ENCODE measurements at regions not wholly inside any gene's neighbourhood (a gene's known extent, or its start where the extent isn't known, plus 50 kb on each side); places are given as distances from the start of the nearest gene placed in this dataset.
"Not testable (repeated sequence)": the region's sequence is repeated elsewhere in the genome, so short reads cannot be mapped to it uniquely, and the experiment has no call there.

- CTCF ChIA-PET: no interaction called here
- Mint-ChIP-seq H3K27me3 (ENCODE audit: unreplicated experiment) (no peaks in the 10 kb centered on the region), H3K4me1 (ENCODE audit: low read depth, unreplicated experiment) (no peaks in the 10 kb centered on the region), H3K9me3 (ENCODE audit: low read depth, unreplicated experiment) (no peaks in the 10 kb centered on the region), H3K4me3 (ENCODE audit: low read depth, unreplicated experiment) (no peak overlapping the region), H3K27ac (ENCODE audit: unreplicated experiment) (no peak overlapping the region), H3K36me3 (ENCODE audit: insufficient read depth, unreplicated experiment) (no peaks in the 10 kb centered on the region)
- intact Hi-C loops (cut with micrococcal nuclease; ENCODE audit: unreplicated experiment): no loop called here
- DNase-seq: no peak
- TF ChIP-seq CTCF (IDR thresholded peaks at IDR 0.05; ENCODE audit: unreplicated experiment): no peak
- BruUV-seq (replicated peaks): no TSS peak
Observed at GRCh38 chr12:25357595-25357994, 106.9 kb upstream of the KRAS start.

DNA sequence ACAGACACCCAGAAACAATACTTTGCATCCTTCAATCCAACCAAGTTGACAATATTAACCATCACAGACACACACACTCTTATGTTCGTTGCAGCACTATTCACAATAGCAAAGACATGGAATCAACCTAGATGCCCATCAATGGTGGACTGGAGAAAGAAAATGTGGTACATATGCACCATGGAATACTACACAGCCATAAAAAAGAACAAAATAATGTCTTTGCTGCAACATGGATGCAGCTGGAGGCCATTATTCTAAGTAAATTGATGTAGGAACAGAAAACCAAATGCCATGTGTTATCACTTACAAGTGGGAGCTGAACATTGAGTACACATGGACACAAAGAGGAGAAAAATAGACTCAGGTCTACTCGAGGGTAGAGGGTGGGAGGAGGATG is 102.2 kb upstream of the KRAS start:
- H3K27me3 Mint-ChIP-seq (ENCODE audit: unreplicated experiment); H3K4me3 Mint-ChIP-seq (ENCODE audit: low read depth, unreplicated experiment); BruUV-seq (replicated peaks); CTCF ChIA-PET; intact Hi-C loops (cut with micrococcal nuclease; ENCODE audit: unreplicated experiment); H3K36me3 Mint-ChIP-seq (ENCODE audit: insufficient read depth, unreplicated experiment); DNase-seq; H3K27ac Mint-ChIP-seq (ENCODE audit: unreplicated experiment); H3K4me1 Mint-ChIP-seq (ENCODE audit: low read depth, unreplicated experiment); H3K9me3 Mint-ChIP-seq (ENCODE audit: low read depth, unreplicated experiment): not testable (repeated sequence)

DNA sequence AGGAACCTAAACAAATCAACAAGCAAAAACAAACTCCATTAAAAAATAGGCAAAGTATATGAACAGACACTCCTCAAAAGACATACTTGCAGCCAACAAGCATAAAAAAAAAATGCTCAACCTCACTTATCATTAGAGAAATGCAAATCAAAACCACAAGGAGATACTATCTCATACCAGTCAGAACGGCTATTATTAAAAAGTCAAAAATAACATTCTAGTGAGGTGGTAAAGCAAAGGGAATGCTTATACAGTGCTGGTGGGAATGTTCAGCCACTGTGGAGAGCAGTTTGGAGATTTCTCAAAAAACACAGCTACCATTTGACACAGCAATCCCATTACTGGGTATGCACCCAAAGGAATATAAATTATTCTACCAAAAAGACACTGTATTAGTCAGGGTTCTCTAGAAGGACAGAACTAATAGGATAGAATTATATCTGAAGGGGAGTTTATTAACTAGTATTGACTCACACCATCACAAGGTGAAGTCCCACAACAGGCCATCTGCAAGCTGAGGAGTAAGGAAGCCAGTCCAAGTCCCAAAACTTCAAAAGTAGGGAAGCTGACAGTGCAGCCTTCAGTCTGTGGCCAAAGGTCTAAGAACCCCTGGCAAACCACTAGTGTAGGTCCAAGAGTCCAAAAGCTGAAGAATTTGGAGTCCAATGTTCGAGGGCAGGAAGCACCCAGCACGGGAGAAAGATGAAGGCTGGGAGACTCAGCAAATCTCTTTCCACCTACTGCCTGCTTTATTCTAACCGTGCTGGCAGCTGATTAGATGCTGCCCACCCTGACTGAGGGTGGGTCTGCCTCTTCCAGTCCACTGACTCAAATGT is 101.6 kb upstream of the KRAS start:
- Mint-ChIP-seq H3K36me3 (ENCODE audit: insufficient read depth, unreplicated experiment) (no peaks in the 10 kb centered on the region), H3K9me3 (ENCODE audit: low read depth, unreplicated experiment) (no peaks in the 10 kb centered on the region), H3K27me3 (ENCODE audit: unreplicated experiment) (no peaks in the 10 kb centered on the region), H3K27ac (ENCODE audit: unreplicated experiment) (no peak overlapping the region), H3K4me1 (ENCODE audit: low read depth, unreplicated experiment) (no peaks in the 10 kb centered on the region), H3K4me3 (ENCODE audit: low read depth, unreplicated experiment) (no peak overlapping the region)
- no peak for TF ChIP-seq CTCF (IDR thresholded peaks at IDR 0.05; ENCODE audit: unreplicated experiment)
- intact Hi-C loops (cut with micrococcal nuclease; ENCODE audit: unreplicated experiment): no loop called here
- DNase-seq: no peak
- CTCF ChIA-PET: no interaction called here
- no TSS peak for BruUV-seq (replicated peaks)

DNA sequence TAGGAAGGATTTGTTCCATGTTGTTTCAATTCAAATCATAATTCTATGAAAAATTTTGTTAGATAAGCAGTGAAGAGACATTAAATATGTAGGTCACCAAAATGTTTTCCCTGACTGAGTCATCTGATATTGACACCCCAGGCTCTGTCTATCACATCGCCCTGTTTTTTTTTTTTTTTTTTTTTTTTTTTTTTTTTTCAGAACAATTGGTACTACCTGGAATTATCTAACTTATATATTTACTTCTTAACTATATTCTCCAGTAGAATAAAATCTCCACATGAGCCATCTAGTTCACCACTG is 97.8 kb upstream of the KRAS start:
- no peak overlapping the region for H3K4me3 Mint-ChIP-seq (ENCODE audit: low read depth, unreplicated experiment)
- CTCF ChIA-PET: no interaction called here
- no peak for TF ChIP-seq CTCF (IDR thresholded peaks at IDR 0.05; ENCODE audit: unreplicated experiment)
- H3K9me3 Mint-ChIP-seq (ENCODE audit: low read depth, unreplicated experiment): no peaks in the 10 kb centered on the region
- intact Hi-C loops (cut with micrococcal nuclease; ENCODE audit: unreplicated experiment): no loop called here
- no peaks in the 10 kb centered on the region for H3K4me1 Mint-ChIP-seq (ENCODE audit: low read depth, unreplicated experiment)
- H3K36me3 Mint-ChIP-seq (ENCODE audit: insufficient read depth, unreplicated experiment): no peaks in the 10 kb centered on the region
- no peaks in the 10 kb centered on the region for H3K27me3 Mint-ChIP-seq (ENCODE audit: unreplicated experiment)
- BruUV-seq (replicated peaks): no TSS peak
- no peak overlapping the region for H3K27ac Mint-ChIP-seq (ENCODE audit: unreplicated experiment)
- DNase-seq: no peak

DNA sequence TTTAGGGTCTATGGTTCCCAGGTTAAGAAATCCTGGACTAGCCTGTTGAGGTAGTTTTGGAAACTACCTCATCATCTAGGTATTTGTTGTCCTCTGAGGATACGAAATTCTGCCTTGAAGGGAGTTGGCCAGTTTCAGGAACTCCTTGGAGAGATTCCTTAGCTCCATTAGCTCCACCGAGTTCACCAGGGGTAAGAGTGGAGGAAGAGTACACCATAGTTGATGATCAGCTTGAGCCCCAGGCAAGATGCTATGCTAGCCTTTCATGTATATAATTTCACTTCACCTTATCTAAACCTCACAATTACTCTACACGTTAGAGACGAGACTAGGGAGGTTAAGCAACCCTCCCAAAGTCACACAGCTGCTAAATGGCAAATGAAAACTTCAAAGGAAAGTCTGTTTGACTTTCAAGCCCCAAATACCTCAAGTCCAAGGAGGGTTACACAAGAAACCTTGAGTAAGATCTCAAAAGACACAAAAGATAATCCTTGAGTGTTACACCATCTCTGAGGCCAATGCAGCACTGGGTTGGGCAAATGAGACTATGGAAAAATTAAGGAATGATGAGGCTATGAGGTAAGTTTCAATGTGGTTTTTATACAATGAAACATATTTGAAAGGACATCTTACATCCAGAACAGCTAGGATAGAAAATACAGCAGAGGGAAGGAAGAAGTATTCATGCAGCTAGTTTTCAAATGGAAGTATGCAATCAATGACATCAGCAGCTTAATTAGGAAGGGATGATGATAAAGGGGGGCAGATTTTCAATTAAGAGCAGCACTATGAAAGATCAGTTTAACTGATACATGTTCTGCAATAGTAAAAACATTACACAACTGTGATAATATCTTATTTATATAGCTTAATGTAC is 97.2 kb upstream of the KRAS start:
- no peak overlapping the region for H3K27ac Mint-ChIP-seq (ENCODE audit: unreplicated experiment)

DNA sequence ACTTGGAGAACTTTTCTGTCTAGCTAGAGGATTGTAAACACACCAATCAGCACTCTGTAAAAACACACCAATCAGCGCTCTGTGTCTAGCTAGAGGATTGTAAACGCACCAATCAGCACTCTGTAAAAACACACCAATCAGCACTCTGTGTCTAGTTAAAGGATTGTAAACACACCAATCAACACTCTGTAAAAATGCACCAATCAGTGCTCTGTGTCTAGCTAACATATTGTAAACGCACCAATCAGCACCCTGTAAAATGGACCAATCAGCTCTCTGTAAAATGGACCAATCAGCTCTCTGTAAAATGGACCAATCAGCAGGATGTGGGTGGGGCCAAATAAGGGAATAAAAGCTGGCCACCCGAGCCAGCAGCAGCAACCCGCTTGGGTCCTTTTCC is 91.1 kb upstream of the KRAS start:
- CTCF ChIA-PET; BruUV-seq (replicated peaks); H3K9me3 Mint-ChIP-seq (ENCODE audit: low read depth, unreplicated experiment); H3K27me3 Mint-ChIP-seq (ENCODE audit: unreplicated experiment); H3K36me3 Mint-ChIP-seq (ENCODE audit: insufficient read depth, unreplicated experiment); H3K4me1 Mint-ChIP-seq (ENCODE audit: low read depth, unreplicated experiment); H3K27ac Mint-ChIP-seq (ENCODE audit: unreplicated experiment); DNase-seq; intact Hi-C loops (cut with micrococcal nuclease; ENCODE audit: unreplicated experiment); H3K4me3 Mint-ChIP-seq (ENCODE audit: low read depth, unreplicated experiment): not testable (repeated sequence)

More for the DNA sequence above, 97.2 kb upstream of the KRAS start:
- Mint-ChIP-seq H3K36me3 (ENCODE audit: insufficient read depth, unreplicated experiment) (no peaks in the 10 kb centered on the region), H3K27me3 (ENCODE audit: unreplicated experiment) (no peaks in the 10 kb centered on the region), H3K9me3 (ENCODE audit: low read depth, unreplicated experiment) (no peaks in the 10 kb centered on the region), H3K4me3 (ENCODE audit: low read depth, unreplicated experiment) (no peak overlapping the region), H3K4me1 (ENCODE audit: low read depth, unreplicated experiment) (no peaks in the 10 kb centered on the region)
- BruUV-seq (replicated peaks): no TSS peak
- CTCF ChIA-PET: no interaction called here
- no peak for DNase-seq
- intact Hi-C loops (cut with micrococcal nuclease; ENCODE audit: unreplicated experiment): no loop called here
- TF ChIP-seq CTCF (IDR thresholded peaks at IDR 0.05; ENCODE audit: unreplicated experiment): no peak
